ENCODE measurements at regions not wholly inside any gene's neighbourhood (a gene's known extent, or its start where the extent isn't known, plus 50 kb on each side); places are given as distances from the start of the nearest gene placed in this dataset.
A peak's percentile ranks its signal among the peaks of the same experiment; 100 is the strongest.

GRCh38 chr3:110793611-110794010 is 278.0 kb upstream of the NECTIN3 start:
- Mint-ChIP-seq H3K36me3 (ENCODE audit: insufficient read depth, unreplicated experiment) (no peaks in the 10 kb centered on the region), H3K9me3 (ENCODE audit: low read depth, unreplicated experiment) (no peaks in the 10 kb centered on the region), H3K27ac (ENCODE audit: unreplicated experiment) (peak overlapping the region; percentile 34), H3K4me3 (ENCODE audit: low read depth, unreplicated experiment) (no peak overlapping the region), H3K27me3 (ENCODE audit: unreplicated experiment) (no peaks in the 10 kb centered on the region), H3K4me1 (ENCODE audit: low read depth, unreplicated experiment) (peaks cover 19% of the 10 kb centered on the region)
- no TSS peak for BruUV-seq (replicated peaks)
- intact Hi-C loops (cut with micrococcal nuclease; ENCODE audit: unreplicated experiment): no loop called here
- DNase-seq: no peak
- CTCF ChIA-PET: interaction anchor here (0.6 to 1.7 kb wide), 2 partner anchors 21 to 543 kb away, joined by 3 to 4 read pairs; no protein-coding TSS in a partner anchor
- TF ChIP-seq, protein P1, sequence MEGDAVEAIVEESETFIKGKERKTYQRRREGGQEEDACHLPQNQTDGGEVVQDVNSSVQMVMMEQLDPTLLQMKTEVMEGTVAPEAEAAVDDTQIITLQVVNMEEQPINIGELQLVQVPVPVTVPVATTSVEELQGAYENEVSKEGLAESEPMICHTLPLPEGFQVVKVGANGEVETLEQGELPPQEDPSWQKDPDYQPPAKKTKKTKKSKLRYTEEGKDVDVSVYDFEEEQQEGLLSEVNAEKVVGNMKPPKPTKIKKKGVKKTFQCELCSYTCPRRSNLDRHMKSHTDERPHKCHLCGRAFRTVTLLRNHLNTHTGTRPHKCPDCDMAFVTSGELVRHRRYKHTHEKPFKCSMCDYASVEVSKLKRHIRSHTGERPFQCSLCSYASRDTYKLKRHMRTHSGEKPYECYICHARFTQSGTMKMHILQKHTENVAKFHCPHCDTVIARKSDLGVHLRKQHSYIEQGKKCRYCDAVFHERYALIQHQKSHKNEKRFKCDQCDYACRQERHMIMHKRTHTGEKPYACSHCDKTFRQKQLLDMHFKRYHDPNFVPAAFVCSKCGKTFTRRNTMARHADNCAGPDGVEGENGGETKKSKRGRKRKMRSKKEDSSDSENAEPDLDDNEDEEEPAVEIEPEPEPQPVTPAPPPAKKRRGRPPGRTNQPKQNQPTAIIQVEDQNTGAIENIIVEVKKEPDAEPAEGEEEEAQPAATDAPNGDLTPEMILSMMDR (IDR thresholded peaks at IDR 0.05; ENCODE audit: unreplicated experiment): no peak

GRCh38 chr3:110795163-110795562 is 276.5 kb upstream of the NECTIN3 start:
- H3K27me3 Mint-ChIP-seq (ENCODE audit: unreplicated experiment): no peaks in the 10 kb centered on the region
- intact Hi-C loops (cut with micrococcal nuclease; ENCODE audit: unreplicated experiment): no loop called here

DNA sequence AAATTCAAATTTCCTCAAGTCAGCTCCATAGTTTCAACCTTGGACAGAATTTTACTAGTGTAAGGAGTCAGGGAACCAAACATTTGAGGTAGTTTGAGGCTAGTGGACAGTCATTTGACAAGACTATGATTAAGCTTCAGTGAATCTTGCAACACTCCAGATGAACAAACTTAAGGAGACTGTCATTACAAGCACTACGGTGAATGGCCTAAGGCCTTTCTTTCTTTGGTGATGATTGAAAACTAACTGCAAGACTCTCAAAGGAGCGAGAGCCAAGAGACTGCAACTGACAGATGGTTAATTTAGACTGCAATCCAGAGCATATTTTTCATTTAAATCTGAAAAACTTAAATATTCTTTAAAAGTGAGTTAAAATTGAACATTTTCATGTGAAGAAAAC is 272.3 kb upstream of the NECTIN3 start:
- no peak for DNase-seq
- no peaks in the 10 kb centered on the region for H3K9me3 Mint-ChIP-seq (ENCODE audit: low read depth, unreplicated experiment)
- TF ChIP-seq, protein P1 (IDR thresholded peaks at IDR 0.05; ENCODE audit: unreplicated experiment): no peak
- intact Hi-C loops (cut with micrococcal nuclease; ENCODE audit: unreplicated experiment): no loop called here
- CTCF ChIA-PET: no interaction called here
- H3K27me3 Mint-ChIP-seq (ENCODE audit: unreplicated experiment): no peaks in the 10 kb centered on the region
- peaks cover 1% of the 10 kb centered on the region for H3K4me1 Mint-ChIP-seq (ENCODE audit: low read depth, unreplicated experiment)
- H3K27ac Mint-ChIP-seq (ENCODE audit: unreplicated experiment): no peak overlapping the region
- H3K4me3 Mint-ChIP-seq (ENCODE audit: low read depth, unreplicated experiment): no peak overlapping the region
- BruUV-seq (replicated peaks): no TSS peak
- H3K36me3 Mint-ChIP-seq (ENCODE audit: insufficient read depth, unreplicated experiment): no peaks in the 10 kb centered on the region

More at GRCh38 chr3:110795163-110795562, 276.5 kb upstream of the NECTIN3 start:
- H3K27ac Mint-ChIP-seq (ENCODE audit: unreplicated experiment): no peak overlapping the region
- H3K9me3 Mint-ChIP-seq (ENCODE audit: low read depth, unreplicated experiment): no peaks in the 10 kb centered on the region
- DNase-seq: no peak
- no peaks in the 10 kb centered on the region for H3K36me3 Mint-ChIP-seq (ENCODE audit: insufficient read depth, unreplicated experiment)
- TF ChIP-seq, protein P1 (IDR thresholded peaks at IDR 0.05; ENCODE audit: unreplicated experiment): no peak
- CTCF ChIA-PET: interaction anchor here (1.7 kb wide), 1 partner anchor 19 kb away, joined by 4 read pairs; no protein-coding TSS in a partner anchor
- no TSS peak for BruUV-seq (replicated peaks)
- peaks cover 19% of the 10 kb centered on the region for H3K4me1 Mint-ChIP-seq (ENCODE audit: low read depth, unreplicated experiment)
- no peak overlapping the region for H3K4me3 Mint-ChIP-seq (ENCODE audit: low read depth, unreplicated experiment)

GRCh38 chr3:110804856-110805255 is 266.8 kb upstream of the NECTIN3 start:
- intact Hi-C loops (cut with micrococcal nuclease; ENCODE audit: unreplicated experiment): no loop called here
- Mint-ChIP-seq H3K27me3 (ENCODE audit: unreplicated experiment) (no peaks in the 10 kb centered on the region), H3K36me3 (ENCODE audit: insufficient read depth, unreplicated experiment) (no peaks in the 10 kb centered on the region), H3K9me3 (ENCODE audit: low read depth, unreplicated experiment) (peaks cover 2% of the 10 kb centered on the region), H3K4me1 (ENCODE audit: low read depth, unreplicated experiment) (peaks cover 19% of the 10 kb centered on the region), H3K27ac (ENCODE audit: unreplicated experiment) (no peak overlapping the region), H3K4me3 (ENCODE audit: low read depth, unreplicated experiment) (no peak overlapping the region)
- CTCF ChIA-PET: no interaction called here
- no peak for DNase-seq
- TF ChIP-seq, protein P1 (IDR thresholded peaks at IDR 0.05; ENCODE audit: unreplicated experiment): no peak
- BruUV-seq (replicated peaks): no TSS peak

Data from Calu3 (cell line).